ENCODE measurements at regions not wholly inside any gene's neighbourhood (a gene's known extent, or its start where the extent isn't known, plus 50 kb on each side); places are given as distances from the start of the nearest gene placed in this dataset.

DNA sequence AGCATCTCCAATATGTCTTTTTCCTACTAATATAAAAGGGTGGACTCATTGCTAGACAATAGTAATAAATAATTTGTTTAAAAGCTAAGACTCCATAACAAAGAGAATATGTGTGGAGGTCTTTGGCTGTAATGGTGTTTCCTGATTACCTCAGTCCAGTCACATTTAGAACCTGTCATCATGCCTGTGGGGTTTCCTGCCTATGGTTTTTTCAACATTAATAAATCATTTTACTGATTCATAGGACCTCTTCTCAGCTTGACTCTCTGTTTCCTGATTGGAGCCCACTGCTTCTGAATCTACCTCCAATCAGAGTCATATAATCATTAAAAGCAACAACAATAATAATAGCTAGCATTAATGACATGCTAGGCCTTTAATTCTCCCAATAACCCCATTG, 52.4 kb upstream of the GNAI1 start:
- Histone ChIP-seq H3K27ac (ENCODE audit: low read depth, low read length) (no peak overlapping the region), H3K4me1 (ENCODE audit: control insufficient read depth, insufficient read depth, low read length) (no peaks in the 10 kb centered on the region), H3K27me3 (ENCODE audit: control insufficient read depth, insufficient read depth, low read length) (no peaks in the 10 kb centered on the region), H3K4me3 (ENCODE audit: low read length) (no peak overlapping the region), H3K9ac (ENCODE audit: low read length) (no peak overlapping the region), H3K36me3 (ENCODE audit: control insufficient read depth, insufficient read depth, low read length) (no peaks in the 10 kb centered on the region)

DNA sequence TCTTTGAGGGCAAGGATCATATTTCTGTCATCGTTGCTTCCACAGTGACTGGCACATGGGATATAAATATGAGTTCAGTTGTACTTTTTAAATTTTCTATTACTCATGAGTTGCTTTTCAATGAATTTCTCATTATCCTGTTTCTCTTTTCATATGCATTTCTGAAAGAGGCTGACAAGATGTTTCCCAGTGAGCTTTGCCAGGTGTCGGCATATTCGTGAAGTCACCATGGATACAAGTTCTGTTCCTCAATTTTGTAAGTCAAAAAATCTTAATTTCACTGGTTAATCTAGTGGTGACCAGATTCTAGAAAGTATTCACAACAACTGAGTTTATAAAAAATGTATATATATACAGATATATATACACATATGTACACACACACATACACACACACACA, 55.7 kb upstream of the GNAI1 start:
- Histone ChIP-seq H3K27ac (ENCODE audit: low read depth, low read length) (no peak overlapping the region), H3K27me3 (ENCODE audit: control insufficient read depth, insufficient read depth, low read length) (no peaks in the 10 kb centered on the region), H3K9ac (ENCODE audit: low read length) (no peak overlapping the region), H3K36me3 (ENCODE audit: control insufficient read depth, insufficient read depth, low read length) (no peaks in the 10 kb centered on the region), H3K4me1 (ENCODE audit: control insufficient read depth, insufficient read depth, low read length) (no peaks in the 10 kb centered on the region), H3K4me3 (ENCODE audit: low read length) (no peak overlapping the region)

DNA sequence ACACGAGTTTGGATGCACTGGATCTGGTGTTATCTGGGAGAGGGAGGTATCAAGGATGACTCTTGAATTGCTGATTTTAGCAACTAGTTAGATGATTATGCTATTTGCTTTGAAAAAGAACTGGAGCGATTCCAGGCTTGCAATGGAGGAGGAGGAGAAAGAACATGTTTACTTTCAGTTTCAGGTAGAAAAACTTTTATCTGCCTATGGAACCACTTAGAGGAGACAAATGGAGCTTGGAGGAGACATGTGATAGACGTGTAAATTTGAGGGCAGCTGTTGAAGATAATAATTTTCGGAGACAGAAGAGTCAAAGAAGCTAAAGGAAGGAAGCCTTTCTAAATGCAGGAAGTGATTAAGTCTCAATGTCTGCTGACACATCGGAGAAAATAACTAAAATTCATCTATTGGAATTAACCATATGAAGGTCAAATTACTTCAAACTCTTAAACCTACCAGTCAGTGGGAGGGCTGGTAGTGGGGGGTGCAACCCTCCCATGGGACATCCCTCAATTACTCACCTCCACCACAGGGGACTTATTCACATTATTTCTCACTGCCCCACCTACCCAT, 56.4 kb upstream of the GNAI1 start:
- H3K27me3 ChIP-seq (ENCODE audit: control insufficient read depth, insufficient read depth, low read length), result no peaks in the 10 kb centered on the region
- H3K36me3 ChIP-seq (ENCODE audit: control insufficient read depth, insufficient read depth, low read length), result no peaks in the 10 kb centered on the region
- H3K4me1 ChIP-seq (ENCODE audit: control insufficient read depth, insufficient read depth, low read length), result no peaks in the 10 kb centered on the region
- no peak overlapping the region for H3K9ac ChIP-seq (ENCODE audit: low read length)
- no peak overlapping the region for H3K27ac ChIP-seq (ENCODE audit: low read depth, low read length)
- H3K4me3 ChIP-seq (ENCODE audit: low read length), result peak overlapping the region; percentile 18

DNA sequence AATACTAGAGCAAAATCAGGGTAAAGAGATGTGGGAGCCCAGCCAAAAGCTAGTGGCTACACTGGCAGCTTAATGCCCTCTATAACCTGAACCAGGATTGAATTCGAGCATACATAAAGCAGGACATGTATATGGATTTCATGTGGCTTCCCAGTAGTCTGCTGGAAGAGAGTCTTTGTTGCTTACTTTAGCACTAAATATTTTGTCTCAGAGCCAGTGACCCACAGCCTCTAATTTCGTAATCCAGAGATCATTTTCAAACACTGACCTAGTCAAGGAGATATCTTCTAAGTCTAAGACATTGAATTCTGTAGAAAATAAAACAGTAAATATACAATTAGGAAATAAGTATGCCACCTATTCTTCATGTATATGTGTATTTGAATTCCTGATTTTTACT, 64.2 kb upstream of the GNAI1 start:
- Histone ChIP-seq H3K4me3 (ENCODE audit: low read length) (no peak overlapping the region), H3K9ac (ENCODE audit: low read length) (no peak overlapping the region), H3K27me3 (ENCODE audit: control insufficient read depth, insufficient read depth, low read length) (no peaks in the 10 kb centered on the region), H3K36me3 (ENCODE audit: control insufficient read depth, insufficient read depth, low read length) (no peaks in the 10 kb centered on the region), H3K27ac (ENCODE audit: low read depth, low read length) (no peak overlapping the region), H3K4me1 (ENCODE audit: control insufficient read depth, insufficient read depth, low read length) (no peaks in the 10 kb centered on the region)

DNA sequence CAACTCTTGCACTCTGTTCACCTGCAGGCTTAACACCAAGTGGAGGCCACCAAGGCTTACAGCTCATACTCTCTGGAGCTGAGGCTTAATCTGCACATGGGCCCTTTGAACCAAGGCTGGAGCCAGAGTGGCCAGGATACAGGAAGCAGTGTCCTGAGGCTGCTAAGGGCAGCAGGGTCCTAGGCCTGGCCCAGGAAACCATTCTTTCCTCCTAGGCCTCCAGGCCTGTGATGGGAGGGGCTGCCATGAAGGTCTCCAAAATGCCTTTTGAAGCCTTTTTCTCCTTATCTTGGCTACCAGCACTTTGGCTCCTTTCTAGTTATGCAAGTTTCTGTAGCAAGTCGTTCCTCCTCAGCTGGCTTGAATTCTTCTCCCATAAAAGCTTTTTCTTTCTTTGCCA, 68.0 kb upstream of the GNAI1 start:
- Histone ChIP-seq H3K27ac (ENCODE audit: low read depth, low read length) (no peak overlapping the region), H3K4me1 (ENCODE audit: control insufficient read depth, insufficient read depth, low read length) (no peaks in the 10 kb centered on the region), H3K27me3 (ENCODE audit: control insufficient read depth, insufficient read depth, low read length) (no peaks in the 10 kb centered on the region), H3K36me3 (ENCODE audit: control insufficient read depth, insufficient read depth, low read length) (no peaks in the 10 kb centered on the region), H3K9ac (ENCODE audit: low read length) (no peak overlapping the region), H3K4me3 (ENCODE audit: low read length) (no peak overlapping the region)

DNA sequence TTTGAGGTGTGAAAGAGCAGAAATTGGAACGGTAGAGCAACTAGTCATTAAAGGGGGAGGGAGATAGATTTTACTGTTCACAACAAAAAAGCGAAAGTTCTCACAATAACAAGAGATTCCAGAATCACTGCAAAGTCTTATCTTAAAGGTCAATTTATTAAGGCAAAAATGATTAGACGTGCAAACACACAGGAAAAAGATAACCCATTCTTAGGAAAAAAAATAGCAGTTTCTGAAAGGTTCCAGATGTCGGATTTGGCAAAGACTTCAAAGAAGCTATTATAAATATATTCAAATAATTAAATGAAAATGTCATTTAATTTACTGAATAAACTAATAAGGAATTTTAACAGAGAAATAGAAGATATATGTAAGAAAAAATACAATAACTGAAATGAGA, 70.8 kb upstream of the GNAI1 start:
- Histone ChIP-seq H3K36me3 (ENCODE audit: control insufficient read depth, insufficient read depth, low read length) (no peaks in the 10 kb centered on the region), H3K9ac (ENCODE audit: low read length) (no peak overlapping the region), H3K27me3 (ENCODE audit: control insufficient read depth, insufficient read depth, low read length) (no peaks in the 10 kb centered on the region), H3K4me1 (ENCODE audit: control insufficient read depth, insufficient read depth, low read length) (no peaks in the 10 kb centered on the region), H3K27ac (ENCODE audit: low read depth, low read length) (no peak overlapping the region), H3K4me3 (ENCODE audit: low read length) (no peak overlapping the region)

DNA sequence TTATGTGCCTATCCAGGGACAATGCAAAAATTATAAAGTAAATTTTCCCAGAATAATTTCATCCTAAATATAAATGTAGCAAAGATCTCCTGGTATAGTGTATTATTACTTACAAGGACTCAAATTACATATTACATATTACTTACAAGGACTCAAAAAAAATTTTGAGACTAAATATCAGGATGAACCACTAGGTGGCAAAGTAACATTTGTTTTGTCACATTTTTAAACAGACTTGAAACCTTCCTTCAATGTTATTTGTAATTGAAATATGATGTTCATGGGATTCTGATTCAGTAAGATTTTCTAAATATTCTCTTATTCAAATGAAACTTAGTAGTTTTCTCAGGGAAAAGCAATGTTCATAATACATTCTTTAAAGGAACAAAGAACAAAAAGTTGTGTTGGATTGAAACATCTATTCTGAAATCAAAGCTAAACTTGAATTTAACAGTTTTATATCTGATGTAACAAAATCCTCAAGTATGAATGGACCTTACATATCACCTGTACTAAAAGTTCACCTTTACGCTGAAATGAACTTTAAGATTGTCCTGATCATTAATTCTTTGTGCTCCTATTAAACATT, 74.3 kb upstream of the GNAI1 start:
- H3K4me3 ChIP-seq (ENCODE audit: low read length), result no peak overlapping the region
- no peak overlapping the region for H3K27ac ChIP-seq (ENCODE audit: low read depth, low read length)
- H3K9ac ChIP-seq (ENCODE audit: low read length), result no peak overlapping the region
- no peaks in the 10 kb centered on the region for H3K27me3 ChIP-seq (ENCODE audit: control insufficient read depth, insufficient read depth, low read length)
- no peaks in the 10 kb centered on the region for H3K36me3 ChIP-seq (ENCODE audit: control insufficient read depth, insufficient read depth, low read length)
- no peaks in the 10 kb centered on the region for H3K4me1 ChIP-seq (ENCODE audit: control insufficient read depth, insufficient read depth, low read length)

DNA sequence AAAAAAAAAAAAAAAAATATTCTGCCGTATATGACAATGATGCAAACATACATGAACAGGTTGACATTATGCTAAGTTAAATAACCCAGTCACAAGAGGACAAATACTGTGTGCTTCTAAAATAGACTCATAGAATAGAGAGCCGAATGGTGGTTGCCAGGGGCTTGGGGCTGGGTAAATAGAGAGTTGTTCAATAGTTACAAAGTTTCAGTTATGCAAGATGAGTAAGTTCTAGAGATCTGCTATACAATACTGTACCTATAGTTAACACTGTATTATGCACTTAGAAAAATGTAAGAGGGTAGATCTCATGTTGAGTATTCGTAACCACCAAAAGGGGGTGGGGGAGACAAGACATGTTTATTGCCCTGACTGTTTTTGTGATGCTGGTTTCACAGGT, 77.1 kb upstream of the GNAI1 start:
- no peak overlapping the region for H3K4me3 ChIP-seq (ENCODE audit: low read length)
- no peak overlapping the region for H3K9ac ChIP-seq (ENCODE audit: low read length)
- H3K27me3 ChIP-seq (ENCODE audit: control insufficient read depth, insufficient read depth, low read length), result no peaks in the 10 kb centered on the region
- H3K36me3 ChIP-seq (ENCODE audit: control insufficient read depth, insufficient read depth, low read length), result no peaks in the 10 kb centered on the region
- H3K27ac ChIP-seq (ENCODE audit: low read depth, low read length), result no peak overlapping the region
- no peaks in the 10 kb centered on the region for H3K4me1 ChIP-seq (ENCODE audit: control insufficient read depth, insufficient read depth, low read length)

DNA sequence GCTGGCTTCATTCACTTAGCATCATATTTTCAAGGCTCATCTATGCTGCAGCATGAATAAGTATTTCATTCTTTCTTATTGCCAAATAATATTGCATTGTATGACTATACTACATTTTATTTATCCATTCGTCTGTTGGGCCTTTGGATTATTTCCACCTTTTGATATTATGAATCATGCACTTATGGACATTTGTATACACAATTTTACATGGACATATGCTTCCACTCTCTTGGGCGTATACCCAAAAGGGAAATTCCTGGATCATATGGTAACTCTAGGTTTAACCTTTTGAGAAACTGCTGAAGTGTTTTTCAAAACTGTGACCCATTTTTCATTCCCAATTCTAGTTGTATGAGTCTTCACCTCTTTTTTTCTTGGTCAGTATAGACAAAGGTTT, 80.3 kb upstream of the GNAI1 start:
- H3K36me3 ChIP-seq (ENCODE audit: control insufficient read depth, insufficient read depth, low read length), result no peaks in the 10 kb centered on the region
- H3K9ac ChIP-seq (ENCODE audit: low read length), result no peak overlapping the region
- H3K4me1 ChIP-seq (ENCODE audit: control insufficient read depth, insufficient read depth, low read length), result no peaks in the 10 kb centered on the region
- no peaks in the 10 kb centered on the region for H3K27me3 ChIP-seq (ENCODE audit: control insufficient read depth, insufficient read depth, low read length)
- no peak overlapping the region for H3K4me3 ChIP-seq (ENCODE audit: low read length)
- no peak overlapping the region for H3K27ac ChIP-seq (ENCODE audit: low read depth, low read length)

DNA sequence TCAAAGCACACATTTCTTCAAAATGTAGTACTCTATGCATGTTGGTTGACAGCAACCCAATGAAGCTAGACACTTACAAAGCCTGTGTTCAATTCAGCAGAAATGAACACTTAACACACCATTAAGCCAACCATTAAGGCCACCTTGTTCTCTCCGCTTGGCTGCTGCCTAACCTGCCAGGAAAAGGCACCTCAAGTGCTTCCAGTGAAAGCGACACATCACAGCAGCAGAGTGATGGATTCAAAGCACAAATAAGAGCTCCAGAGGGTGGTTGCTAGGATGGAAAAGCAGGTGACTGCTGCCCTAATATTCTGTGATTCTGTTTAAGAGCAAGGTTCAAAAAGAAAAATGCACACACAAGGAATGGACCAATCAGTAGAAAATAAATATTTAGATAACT, 81.5 kb upstream of the GNAI1 start:
- Histone ChIP-seq H3K4me3 (ENCODE audit: low read length) (no peak overlapping the region), H3K36me3 (ENCODE audit: control insufficient read depth, insufficient read depth, low read length) (no peaks in the 10 kb centered on the region), H3K4me1 (ENCODE audit: control insufficient read depth, insufficient read depth, low read length) (no peaks in the 10 kb centered on the region), H3K9ac (ENCODE audit: low read length) (no peak overlapping the region), H3K27ac (ENCODE audit: low read depth, low read length) (no peak overlapping the region), H3K27me3 (ENCODE audit: control insufficient read depth, insufficient read depth, low read length) (no peaks in the 10 kb centered on the region)

DNA sequence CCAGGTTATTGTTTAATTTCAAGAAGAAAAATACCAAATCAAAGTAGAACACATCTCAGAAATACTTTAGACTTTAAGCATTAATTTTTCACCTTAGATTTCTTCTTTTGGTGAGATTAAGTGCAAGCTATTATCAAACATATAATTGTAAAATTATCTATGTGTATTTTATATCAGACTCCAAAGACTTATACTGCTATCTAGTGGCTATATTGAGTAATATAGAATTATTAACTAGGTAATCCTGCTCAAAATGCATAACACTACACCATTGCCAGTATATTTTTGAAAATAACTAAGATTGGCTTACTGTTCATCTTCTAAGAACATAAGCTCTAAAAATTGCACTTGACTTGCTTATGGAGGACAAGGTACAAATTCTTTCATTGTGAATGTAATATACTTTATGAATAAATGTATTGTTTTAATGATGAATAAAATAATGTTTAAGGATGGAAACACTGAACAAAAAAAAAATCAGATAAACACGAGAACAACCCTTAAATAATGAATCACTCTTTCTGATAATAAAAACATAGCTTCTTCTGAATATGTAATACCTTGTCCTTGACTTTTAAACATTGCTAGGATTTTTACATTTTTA, 86.7 kb upstream of the GNAI1 start:
- no peak overlapping the region for H3K27ac ChIP-seq (ENCODE audit: low read depth, low read length)
- no peaks in the 10 kb centered on the region for H3K4me1 ChIP-seq (ENCODE audit: control insufficient read depth, insufficient read depth, low read length)
- H3K9ac ChIP-seq (ENCODE audit: low read length), result no peak overlapping the region
- H3K36me3 ChIP-seq (ENCODE audit: control insufficient read depth, insufficient read depth, low read length), result no peaks in the 10 kb centered on the region
- H3K27me3 ChIP-seq (ENCODE audit: control insufficient read depth, insufficient read depth, low read length), result no peaks in the 10 kb centered on the region
- H3K4me3 ChIP-seq (ENCODE audit: low read length), result no peak overlapping the region

DNA sequence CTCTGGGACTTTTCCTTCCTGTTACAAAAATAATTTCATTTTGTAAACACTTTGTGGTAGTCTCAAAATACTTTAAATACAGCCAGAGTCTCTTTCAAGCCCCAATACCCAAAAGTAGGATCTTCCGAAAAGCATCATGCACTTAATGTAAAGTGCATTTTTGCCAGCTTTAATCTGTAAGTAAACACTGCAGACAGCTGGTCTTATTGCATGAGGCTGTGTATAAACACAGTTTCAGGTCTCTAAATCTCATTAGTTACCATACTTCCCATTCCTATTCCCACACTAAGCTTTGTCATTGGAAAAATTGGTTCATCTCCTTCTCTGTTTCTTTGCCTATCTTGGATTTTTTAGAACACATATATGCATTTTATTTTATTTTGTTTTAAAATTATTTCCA, 87.6 kb upstream of the GNAI1 start:
- no peak overlapping the region for H3K4me3 ChIP-seq (ENCODE audit: low read length)

DNA sequence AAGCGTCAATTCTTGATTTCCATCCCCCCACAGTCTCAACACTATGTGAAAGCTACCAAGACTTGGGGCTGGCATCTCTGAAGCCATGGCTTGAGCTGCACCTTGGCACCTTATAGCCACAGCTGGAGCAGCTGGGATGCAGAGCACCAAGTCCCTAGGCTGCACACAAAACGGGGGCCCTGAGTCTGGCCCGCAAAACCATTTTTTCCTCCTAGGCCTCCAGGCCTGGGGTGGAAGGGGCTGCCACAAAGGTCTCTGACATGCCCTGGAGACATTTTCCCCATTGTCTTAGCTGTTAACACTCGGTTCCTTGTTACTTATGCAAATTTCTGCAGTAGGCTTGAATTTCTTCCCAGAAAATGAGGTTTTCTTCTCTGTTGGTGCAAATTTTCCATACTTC, 89.8 kb upstream of the GNAI1 start:
- no peaks in the 10 kb centered on the region for H3K4me1 ChIP-seq (ENCODE audit: control insufficient read depth, insufficient read depth, low read length)
- H3K27me3 ChIP-seq (ENCODE audit: control insufficient read depth, insufficient read depth, low read length), result no peaks in the 10 kb centered on the region
- H3K4me3 ChIP-seq (ENCODE audit: low read length), result no peak overlapping the region
- no peak overlapping the region for H3K27ac ChIP-seq (ENCODE audit: low read depth, low read length)
- H3K36me3 ChIP-seq (ENCODE audit: control insufficient read depth, insufficient read depth, low read length), result no peaks in the 10 kb centered on the region
- H3K9ac ChIP-seq (ENCODE audit: low read length), result no peak overlapping the region

More for the DNA sequence above, 87.6 kb upstream of the GNAI1 start:
- no peaks in the 10 kb centered on the region for H3K36me3 ChIP-seq (ENCODE audit: control insufficient read depth, insufficient read depth, low read length)
- H3K27me3 ChIP-seq (ENCODE audit: control insufficient read depth, insufficient read depth, low read length), result no peaks in the 10 kb centered on the region
- H3K4me1 ChIP-seq (ENCODE audit: control insufficient read depth, insufficient read depth, low read length), result no peaks in the 10 kb centered on the region
- no peak overlapping the region for H3K9ac ChIP-seq (ENCODE audit: low read length)
- H3K27ac ChIP-seq (ENCODE audit: low read depth, low read length), result no peak overlapping the region

All from rectal smooth muscle tissue (tissue), 1 donor.